H1 (cell line): ENCODE measurements at regions not wholly inside any gene's neighbourhood (a gene's known extent, or its start where the extent isn't known, plus 50 kb on each side); places are given as distances from the start of the nearest gene placed in this dataset.

Experiments
- CTCF ChIA-PET: fragments of 300-600 bp; sonication (Branson Sonifier 250); formaldehyde crosslinking; loops from one replicate; lab custom pipeline; 2021; ENCODE audit not compliant: partially characterized antibody; lab: Charles Lee
- POLR2A ChIA-PET: fragments of 300-600 bp; sonication (Branson Sonifier 250); formaldehyde crosslinking; loops from one replicate; lab custom pipeline; 2021; ENCODE audit warnings: inconsistent platforms; ENCODE audit not compliant: partially characterized antibody; lab: Charles Lee
- DNase-seq, 2 experiments: peaks; one replicate each; pipeline versions ENCODE4 v3.0.0 to v3.0.0-alpha.2; 2010 to 2022; ENCODE audit warnings: low spot score in 2 of 2, low read depth in 1 of 2, mixed read lengths in 1 of 2
- FAIRE-seq: peaks from 2 replicates; lab custom pipeline; 2011; peaks lifted over from hg19 to GRCh38; lab: Jason Lieb, UNC
- H2AFZ ChIP-seq: 2 replicates; pipeline ENCODE4 v1.8.1; 2012; ENCODE audit warnings: low read length, inconsistent platforms
- H2AK5ac ChIP-seq: 2 replicates; pipeline ENCODE4 v1.6.1; 2013; ENCODE audit warnings: low read depth, low read length
- H2BK120ac ChIP-seq: replicated peaks from 2 replicates; pipeline ENCODE3; 2013; ENCODE audit warnings: low read depth, low read length, inconsistent platforms
- H2BK12ac ChIP-seq: 2 replicates; pipeline ENCODE4 v1.6.1; 2013; ENCODE audit warnings: low read depth, low read length
- H2BK15ac ChIP-seq: 2 replicates; pipeline ENCODE4 v1.6.1; 2013; ENCODE audit warnings: low read length
- H2BK20ac ChIP-seq: 2 replicates; pipeline ENCODE4 v1.6.1; 2013; ENCODE audit warnings: low read length
- H2BK5ac ChIP-seq: 2 replicates; pipeline ENCODE4 v1.6.1; 2013; ENCODE audit warnings: low read depth, low read length
- H3K14ac ChIP-seq: 2 replicates; pipeline ENCODE4 v1.6.1; 2013; ENCODE audit warnings: inconsistent platforms; ENCODE audit not compliant: insufficient read length
- H3K18ac ChIP-seq: 2 replicates; pipeline ENCODE4 v1.6.1; 2013; ENCODE audit warnings: low read length; ENCODE audit errors: extremely low read depth
- H3K23ac ChIP-seq: 2 replicates; pipeline ENCODE4 v1.6.1; 2013; ENCODE audit warnings: inconsistent platforms; ENCODE audit not compliant: insufficient read length
- H3K23me2 ChIP-seq: 2 replicates; pipeline ENCODE4 v1.6.1; 2013; ENCODE audit warnings: low read depth, low read length
- H3K27ac ChIP-seq: 2 replicates; pipeline ENCODE4 v1.6.1; 2011; ENCODE audit warnings: low read depth, low read length, inconsistent platforms
- H3K27me3 ChIP-seq, 4 experiments: replicated peaks in 1 of 4; 1 replicate in 1 of 4; 2 replicates in 3 of 4; pipeline versions ENCODE4 v1.6.1 to v1.8.1; 2011 to 2013; ENCODE audit warnings: low read length in 3 of 4, mild to moderate bottlenecking in 3 of 4, inconsistent platforms in 2 of 4, mixed read lengths in 2 of 4, moderate library complexity in 1 of 4; ENCODE audit not compliant: control insufficient read depth in 3 of 4, insufficient read depth in 3 of 4; ENCODE audit errors: extremely low read depth in 1 of 4
- H3K36me3 ChIP-seq, 4 experiments: 2 replicates each; pipeline versions ENCODE4 v1.6.1 to v1.8.1; 2011 to 2013; ENCODE audit warnings: mild to moderate bottlenecking in 4 of 4, low read length in 3 of 4, moderate library complexity in 2 of 4, control low read depth in 1 of 4, inconsistent platforms in 1 of 4; ENCODE audit not compliant: insufficient read depth in 4 of 4, control insufficient read depth in 2 of 4
- H3K4ac ChIP-seq: replicated peaks from 2 replicates; pipeline ENCODE3; 2013; ENCODE audit warnings: low read length, low read depth, mixed read lengths, inconsistent platforms; ENCODE audit not compliant: insufficient read length
- H3K4me1 ChIP-seq, 4 experiments: replicated peaks in 1 of 4; 1 replicate in 1 of 4; 2 replicates in 3 of 4; pipeline versions ENCODE4 v1.6.1 to v1.8.1; 2011 to 2013; ENCODE audit warnings: low read length in 3 of 4, inconsistent platforms in 2 of 4, mixed read lengths in 1 of 4; ENCODE audit not compliant: insufficient read depth in 4 of 4, control insufficient read depth in 3 of 4
- H3K4me2 ChIP-seq, 2 experiments: 2 replicates each; pipeline versions ENCODE4 v1.6.1 to v1.8.1; 2011 to 2013; ENCODE audit warnings: low read depth in 2 of 2, low read length in 2 of 2, control low read depth in 1 of 2, inconsistent platforms in 1 of 2, mild to moderate bottlenecking in 1 of 2; ENCODE audit not compliant: insufficient read depth in 1 of 2
- H3K4me3 ChIP-seq, 4 experiments: fragments of 200-600, 300-600 bp in 1 of 4; sonication (generic), shearing (Covaris generic), sonication (Bioruptor Twin) in 1 of 4; 2 replicates each; pipeline versions ENCODE4 v1.5.1 to v1.8.1; 2011 to 2016; ENCODE audit warnings: low read length in 4 of 4, low read depth in 3 of 4, control low read depth in 2 of 4, inconsistent platforms in 2 of 4, mild to moderate bottlenecking in 2 of 4, mixed read lengths in 1 of 4, moderate library complexity in 1 of 4; ENCODE audit not compliant: insufficient read depth in 2 of 4; ENCODE audit errors: extremely low read depth in 1 of 4
- H3K56ac ChIP-seq: replicated peaks from 2 replicates; pipeline ENCODE3; 2013; ENCODE audit warnings: low read depth, mild to moderate bottlenecking, mixed read lengths, low read length, inconsistent platforms; ENCODE audit not compliant: insufficient read length
- H3K79me1 ChIP-seq: 2 replicates; pipeline ENCODE4 v1.6.1; 2013; ENCODE audit warnings: low read depth, low read length, control low read depth
- H3K79me2 ChIP-seq, 2 experiments: 2 replicates each; pipeline versions ENCODE4 v1.6.1 to v1.8.1; 2012 to 2013; ENCODE audit warnings: low read length in 2 of 2, mild to moderate bottlenecking in 2 of 2, inconsistent platforms in 1 of 2; ENCODE audit not compliant: insufficient read depth in 2 of 2, control insufficient read depth in 1 of 2
- H3K9ac ChIP-seq, 4 experiments: replicated peaks in 1 of 4; 1 replicate in 1 of 4; 2 replicates in 3 of 4; pipeline versions ENCODE4 v1.6.1 to v1.8.1; 2011 to 2013; ENCODE audit warnings: low read depth in 3 of 4, low read length in 3 of 4, control low read depth in 2 of 4, mild to moderate bottlenecking in 2 of 4, moderate library complexity in 2 of 4, inconsistent platforms in 1 of 4; ENCODE audit errors: extremely low read depth in 1 of 4
- H3K9me3 ChIP-seq, 2 experiments: 2 replicates each; pipeline versions ENCODE4 v1.6.1 to v1.8.1; 2012 to 2013; ENCODE audit warnings: mild to moderate bottlenecking in 2 of 2, moderate library complexity in 2 of 2, control low read depth in 1 of 2, inconsistent platforms in 1 of 2, low read depth in 1 of 2, low read length in 1 of 2, mixed read lengths in 1 of 2; ENCODE audit not compliant: insufficient read depth in 2 of 2
- H4K20me1 ChIP-seq, 2 experiments: replicated peaks in 1 of 2; 2 replicates each; pipeline versions ENCODE3 to v1.8.1; 2011 to 2013; ENCODE audit warnings: inconsistent platforms in 2 of 2, low read length in 2 of 2, mild to moderate bottlenecking in 1 of 2; ENCODE audit not compliant: insufficient read depth in 2 of 2, control insufficient read depth in 1 of 2
- H4K5ac ChIP-seq: 2 replicates; pipeline ENCODE4 v1.6.1; 2013; ENCODE audit warnings: low read length, low read depth, mixed read lengths, inconsistent platforms; ENCODE audit not compliant: insufficient read length
- H4K8ac ChIP-seq: 2 replicates; pipeline ENCODE4 v1.8.0; 2013; ENCODE audit warnings: mild to moderate bottlenecking, moderate library complexity, low read length, inconsistent platforms; ENCODE audit not compliant: insufficient read depth; ENCODE audit errors: extremely low read depth
- H4K91ac ChIP-seq: replicated peaks from 2 replicates; pipeline ENCODE3; 2013; ENCODE audit warnings: low read length, mixed read lengths, inconsistent platforms; ENCODE audit not compliant: insufficient read length
- CBX8 ChIP-seq: fragments of 300-800, 300-1000 bp; sonication (generic); IDR thresholded peaks from 2 replicates; pipeline ENCODE4 v1.7.1; 2016; ENCODE audit warnings: low read depth, low read length, borderline replicate concordance
- EGR1 ChIP-seq: IDR thresholded peaks from 2 replicates; pipeline ENCODE4 v1.6.1; 2011; ENCODE audit warnings: low read depth, low read length, borderline replicate concordance
- EP300 ChIP-seq, 2 experiments: IDR thresholded peaks; 1 replicate in 1 of 2; 2 replicates in 1 of 2; pipeline ENCODE4 v1.6.1; 2011 to 2012; ENCODE audit warnings: low read depth in 2 of 2, low read length in 2 of 2, mild to moderate bottlenecking in 2 of 2, borderline replicate concordance in 1 of 2, inconsistent platforms in 1 of 2, moderate library complexity in 1 of 2
- PHF8 ChIP-seq: fragments of 200-600 bp; sonication (generic); conservative IDR thresholded peaks from 2 replicates; pipeline ENCODE4 v1.7.1; 2012; ENCODE audit warnings: low read depth, mild to moderate bottlenecking, inconsistent platforms, low read length, moderate library complexity
- RNF2 ChIP-seq: fragments of 200-900, 300-1000 bp; sonication (generic); IDR thresholded peaks from 2 replicates; pipeline ENCODE4 v1.7.1; 2016; ENCODE audit warnings: borderline replicate concordance, low read depth, mild to moderate bottlenecking, antibody characterized with exemption, low read length; ENCODE audit not compliant: poor library complexity, severe bottlenecking; ENCODE audit errors: missing control alignments
- SP1 ChIP-seq: IDR thresholded peaks from 2 replicates; pipeline ENCODE4 v1.6.1; 2011; ENCODE audit warnings: low read depth, low read length
- SP4 ChIP-seq: IDR thresholded peaks from 2 replicates; pipeline ENCODE4 v1.6.1; 2012; ENCODE audit warnings: low read length, inconsistent platforms
- TBP ChIP-seq: IDR thresholded peaks from 2 replicates; pipeline ENCODE4 v1.6.1; 2011; ENCODE audit warnings: low read depth, low read length, improper control_type of control experiment

GRCh38 chr10:17519457-17519856 lies 65.1 kb upstream of the ST8SIA6 start:
- CTCF ChIA-PET = no interaction called here

More at GRCh38 chr10:17519457-17519856, 65.1 kb upstream of the ST8SIA6 start:
- Histone ChIP-seq H2AK5ac (no peak overlapping the region), H2BK120ac (no peak overlapping the region), H3K9ac (no peak overlapping the region), H3K23me2 (no peaks in the 10 kb centered on the region), H3K36me3 (no peaks in the 10 kb centered on the region), H3K18ac (no peak overlapping the region), H3K27me3 (no peaks in the 10 kb centered on the region), H3K14ac (no peak overlapping the region), H2BK12ac (no peak overlapping the region), H2BK15ac (no peak overlapping the region), H3K4ac (no peak overlapping the region), H3K79me1 (no peaks in the 10 kb centered on the region), H4K5ac (no peak overlapping the region), H3K4me1 (no peaks in the 10 kb centered on the region), H3K79me2 (no peaks in the 10 kb centered on the region), H4K20me1 (no peaks in the 10 kb centered on the region), H4K91ac (no peak overlapping the region), H3K4me3 (no peak overlapping the region), H3K9me3 (no peaks in the 10 kb centered on the region), H3K23ac (no peak overlapping the region), H4K8ac (no peak overlapping the region), H3K4me2 (no peak overlapping the region), H2BK5ac (no peak overlapping the region), H2BK20ac (no peak overlapping the region), H3K56ac (no peak overlapping the region), H2AFZ (no peak overlapping the region), H3K27ac (no peak overlapping the region)
- no peak for FAIRE-seq
- no peak for DNase-seq
- POLR2A ChIA-PET = no interaction called here
- TF ChIP-seq SP4 (no peak), EGR1 (no peak), TBP (no peak), CBX8 (no peak), PHF8 (no peak), EP300 (IDR thresholded peaks at IDR 0.05; ENCODE audit: borderline replicate concordance in 1 of 2, low read depth in 2 of 2, low read length in 2 of 2) (no peak), SP1 (no peak), RNF2 (no peak)
